ENCODE measurements at regions not wholly inside any gene's neighbourhood (a gene's known extent, or its start where the extent isn't known, plus 50 kb on each side); places are given as distances from the start of the nearest gene placed in this dataset.

- no peak for DNase-seq (ENCODE audit: low read depth in 4 of 4, low spot score in 2 of 4)
These were observed 1293.4 kb downstream of the TBC1D22A start for GRCh38 chr22:48055827-48056226.

- no peak for DNase-seq (ENCODE audit: low read depth in 4 of 4, low spot score in 2 of 4)
These were observed 1292.7 kb downstream of the TBC1D22A start for GRCh38 chr22:48055185-48055584.

GRCh38 chr22:48054596-48054995 lies 1292.1 kb downstream of the TBC1D22A start:
- no peak for DNase-seq (ENCODE audit: low read depth in 4 of 4, low spot score in 2 of 4)

GRCh38 chr22:48053973-48054372 lies 1291.5 kb downstream of the TBC1D22A start:
- DNase-seq (ENCODE audit: low read depth in 4 of 4, low spot score in 2 of 4): no peak

- DNase-seq (ENCODE audit: low read depth in 4 of 4, low spot score in 2 of 4): no peak
These were observed 1291.0 kb downstream of the TBC1D22A start for GRCh38 chr22:48053486-48053885.

GRCh38 chr22:48052621-48052890 lies 1290.1 kb downstream of the TBC1D22A start:
- DNase-seq (ENCODE audit: low read depth in 4 of 4, low spot score in 2 of 4): no peak

GRCh38 chr22:48051796-48052620 lies 1289.6 kb downstream of the TBC1D22A start:
- no peak for DNase-seq (ENCODE audit: low read depth in 4 of 4, low spot score in 2 of 4)

GRCh38 chr22:48050836-48051235 lies 1288.4 kb downstream of the TBC1D22A start:
- no peak for DNase-seq (ENCODE audit: low read depth in 4 of 4, low spot score in 2 of 4)

GRCh38 chr22:48049116-48049515 lies 1286.7 kb downstream of the TBC1D22A start:
- no peak for DNase-seq (ENCODE audit: low read depth in 4 of 4, low spot score in 2 of 4)

GRCh38 chr22:48047722-48048500 lies 1285.5 kb downstream of the TBC1D22A start:
- no peak for DNase-seq (ENCODE audit: low read depth in 4 of 4, low spot score in 2 of 4)

GRCh38 chr22:48045369-48045768 lies 1282.9 kb downstream of the TBC1D22A start:
- no peak for DNase-seq (ENCODE audit: low read depth in 4 of 4, low spot score in 2 of 4)

- no peak for DNase-seq (ENCODE audit: low read depth in 4 of 4, low spot score in 2 of 4)
These were observed 1282.1 kb downstream of the TBC1D22A start for GRCh38 chr22:48044487-48045060.

GRCh38 chr22:48043581-48043980 lies 1281.1 kb downstream of the TBC1D22A start:
- DNase-seq (ENCODE audit: low read depth in 4 of 4, low spot score in 2 of 4): no peak

- no peak for DNase-seq (ENCODE audit: low read depth in 4 of 4, low spot score in 2 of 4)
These were observed 1280.4 kb downstream of the TBC1D22A start for GRCh38 chr22:48042621-48043395.

- no peak for DNase-seq (ENCODE audit: low read depth in 4 of 4, low spot score in 2 of 4)
These were observed 1276.9 kb downstream of the TBC1D22A start for GRCh38 chr22:48039326-48039725.

- DNase-seq (ENCODE audit: low read depth in 4 of 4, low spot score in 2 of 4): no peak
These were observed 1275.2 kb downstream of the TBC1D22A start for GRCh38 chr22:48037618-48038017.

- DNase-seq (ENCODE audit: low read depth in 4 of 4, low spot score in 2 of 4): no peak
These were observed 1273.4 kb downstream of the TBC1D22A start for GRCh38 chr22:48035897-48036296.

GRCh38 chr22:48031589-48031988 lies 1269.1 kb downstream of the TBC1D22A start:
- DNase-seq (ENCODE audit: low read depth in 4 of 4, low spot score in 2 of 4): no peak

GRCh38 chr22:48025096-48025495 lies 1262.6 kb downstream of the TBC1D22A start:
- DNase-seq (ENCODE audit: low read depth in 4 of 4, low spot score in 2 of 4): no peak

GRCh38 chr22:48021991-48022401 lies 1259.5 kb downstream of the TBC1D22A start:
- DNase-seq (ENCODE audit: low read depth in 4 of 4, low spot score in 2 of 4): no peak

- no peak for DNase-seq (ENCODE audit: low read depth in 4 of 4, low spot score in 2 of 4)
These were observed 1255.9 kb downstream of the TBC1D22A start for GRCh38 chr22:48018346-48018745.

Data from left renal cortex interstitium (tissue), 4 donors.